ENCODE measurements at regions not wholly inside any gene's neighbourhood (a gene's known extent, or its start where the extent isn't known, plus 50 kb on each side); places are given as distances from the start of the nearest gene placed in this dataset.
"Not testable (repeated sequence)": the region's sequence is repeated elsewhere in the genome, so short reads cannot be mapped to it uniquely, and the experiment has no call there.

DNA sequence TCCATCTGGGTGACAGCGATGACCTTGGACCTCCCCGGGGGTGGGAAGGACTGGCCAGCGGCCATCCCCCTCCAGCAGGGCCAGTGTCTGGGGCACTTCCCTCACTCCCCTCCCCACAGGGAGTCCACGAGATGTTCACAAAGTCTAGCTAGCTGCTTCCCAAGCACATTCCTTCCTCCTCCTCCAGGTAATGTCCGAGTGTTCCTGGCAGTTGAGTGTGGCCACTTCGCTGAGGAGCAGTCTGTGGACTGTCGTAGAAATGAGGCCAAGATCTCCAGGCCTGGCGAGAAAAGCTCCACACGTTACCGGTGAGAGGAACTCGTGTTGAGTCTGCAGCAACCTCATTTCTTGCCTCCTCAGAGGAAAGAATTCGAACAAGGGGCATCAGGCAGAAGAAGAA, 425.5 kb downstream of the BRD1 start:
- DNase-seq = no peak

DNA sequence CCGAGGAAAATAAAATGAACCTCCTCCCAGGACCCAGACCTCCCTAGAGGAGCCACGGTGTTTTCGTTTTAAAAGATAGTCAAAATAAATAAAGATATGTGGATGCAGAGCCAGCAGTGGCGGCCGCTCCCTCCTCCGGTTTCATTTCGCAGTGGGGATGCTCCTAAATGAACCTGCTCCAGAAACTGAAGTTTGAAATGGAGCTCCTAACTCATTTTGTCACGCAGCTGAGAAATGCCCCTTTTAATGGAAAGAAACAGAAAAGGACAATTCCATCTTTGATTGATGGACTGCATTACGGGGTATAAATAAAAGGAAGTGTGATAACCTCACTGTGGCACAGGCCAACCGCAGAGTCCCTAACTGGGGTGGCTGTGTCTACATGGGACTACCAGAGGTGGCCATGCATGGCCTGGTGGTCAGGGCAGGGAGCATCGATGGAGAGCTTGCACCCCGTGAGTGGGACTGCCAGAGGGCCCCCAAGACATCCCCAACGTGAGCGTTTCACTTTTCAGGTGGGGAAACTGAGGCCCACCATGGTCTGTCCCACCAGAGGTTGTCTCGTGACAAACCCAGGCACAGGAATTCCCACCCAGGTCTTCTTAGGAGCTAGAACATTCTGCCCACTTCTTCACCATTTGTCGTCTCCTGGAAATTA, 426.6 kb downstream of the BRD1 start:
- DNase-seq = no peak

DNA sequence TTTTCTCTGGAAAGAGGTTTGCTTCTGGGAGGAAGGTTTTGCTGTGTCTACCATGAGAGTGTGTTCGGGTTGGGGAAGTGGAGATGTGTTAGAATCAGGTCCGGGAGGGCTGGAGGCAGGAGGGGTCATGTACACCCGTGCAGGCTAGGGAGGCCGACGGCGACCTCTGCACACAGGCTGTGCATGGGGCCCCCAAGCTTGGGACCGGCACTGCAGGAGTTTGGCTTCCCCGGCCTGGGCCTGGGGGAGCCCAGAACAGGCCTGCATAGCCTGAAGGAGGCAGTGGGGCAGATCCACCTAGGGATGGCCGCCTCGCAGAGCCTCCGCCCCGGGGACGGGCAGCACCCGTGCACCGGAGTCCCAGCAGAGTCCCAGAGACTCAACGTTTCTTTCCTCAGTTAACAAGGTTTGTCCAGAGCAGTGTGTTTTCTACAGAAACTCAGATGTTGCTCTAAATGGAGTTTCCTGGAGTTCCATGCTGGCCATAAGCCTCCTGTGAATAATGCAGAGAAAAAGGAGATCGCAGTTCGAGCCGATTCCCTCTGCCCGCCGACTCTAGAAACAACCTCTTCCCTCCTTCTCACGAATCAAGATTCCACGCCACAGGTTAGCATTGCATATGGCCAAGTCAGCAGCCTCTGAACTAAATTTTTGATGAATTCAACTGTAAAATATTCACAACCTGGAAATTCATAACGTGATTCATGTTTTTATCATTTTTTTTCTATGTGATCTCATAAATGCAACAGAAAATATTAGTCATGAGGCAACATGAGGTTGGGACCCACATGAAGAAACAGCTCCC, 427.3 kb downstream of the BRD1 start:
- DNase-seq = no peak

DNA sequence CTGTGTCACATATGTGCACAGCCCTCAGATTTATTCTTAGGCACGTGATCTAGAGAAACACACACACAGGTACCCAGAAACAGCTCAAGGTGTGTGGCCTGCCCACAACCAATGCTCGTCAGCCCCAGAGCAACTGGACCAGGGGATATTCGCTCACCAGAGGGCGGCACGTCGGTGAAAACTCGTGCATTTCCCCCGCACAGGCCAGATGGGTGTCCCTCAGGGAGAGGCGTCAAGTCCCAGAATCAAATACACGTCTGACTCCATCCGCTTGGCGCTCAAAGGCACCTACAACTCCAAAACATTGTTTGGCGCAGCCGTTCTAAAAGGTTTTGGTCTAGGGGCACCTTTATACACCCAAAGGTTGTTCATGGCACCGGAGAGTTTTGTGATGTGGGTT, 429.0 kb downstream of the BRD1 start:
- no peak for DNase-seq

DNA sequence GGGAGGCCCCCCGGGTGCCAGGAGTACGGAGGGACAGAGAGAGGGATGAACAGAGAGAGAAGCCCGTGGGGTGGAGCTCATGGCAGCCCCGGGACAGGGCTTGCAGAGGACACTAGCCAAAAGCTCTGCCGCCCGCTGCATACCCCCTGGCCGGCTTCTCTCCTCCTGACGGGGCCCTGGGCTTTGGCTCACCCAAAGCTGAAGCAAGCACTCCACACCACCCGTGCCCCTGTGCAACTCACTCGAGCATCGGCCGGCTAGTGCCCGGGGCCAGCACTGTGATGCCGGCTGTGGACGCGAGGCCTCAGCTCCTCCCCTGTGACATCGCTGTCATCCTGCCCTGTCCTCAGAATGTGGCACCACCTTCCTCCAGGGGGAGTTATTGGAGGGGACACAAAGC, 429.6 kb downstream of the BRD1 start:
- no peak for DNase-seq

DNA sequence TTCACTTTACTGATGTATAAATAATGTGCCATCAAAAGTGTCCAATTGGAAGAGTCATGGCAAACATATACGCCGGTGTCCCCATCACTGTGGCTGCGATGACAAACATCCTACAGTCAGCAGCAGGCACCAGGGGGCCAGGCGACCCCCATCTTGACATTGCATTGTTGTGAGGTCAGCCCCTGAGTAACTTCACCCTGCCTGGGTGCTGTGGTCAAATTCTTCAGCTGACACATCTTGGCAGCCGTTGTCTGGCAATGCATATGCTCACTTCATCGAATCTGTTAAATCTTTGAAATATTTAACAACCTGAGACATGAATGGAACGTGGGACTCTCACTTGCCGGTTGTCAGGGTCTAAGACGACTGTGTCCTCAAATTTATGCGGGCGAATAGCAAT, 430.9 kb downstream of the BRD1 start:
- no peak for DNase-seq

DNA sequence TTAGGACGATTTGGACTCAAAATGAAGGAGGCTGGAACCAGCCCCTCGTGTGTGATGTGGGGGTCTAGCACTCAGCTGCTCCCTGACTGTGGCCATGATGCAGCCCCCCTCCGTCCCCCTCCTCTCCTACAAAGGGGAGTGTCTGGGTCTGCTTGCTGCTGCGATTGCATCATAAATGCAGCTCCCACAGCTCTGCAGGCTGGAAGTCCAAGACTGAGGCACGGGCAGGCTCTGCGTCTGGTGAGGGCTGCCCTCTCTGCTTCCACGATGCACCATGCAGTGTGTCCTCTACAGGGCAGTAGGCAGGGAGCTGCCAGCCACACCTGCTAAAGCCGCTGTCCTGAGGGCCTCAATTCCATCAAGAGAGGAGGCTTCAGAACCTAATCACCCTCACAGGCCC, 432.1 kb downstream of the BRD1 start:
- no peak for DNase-seq

DNA sequence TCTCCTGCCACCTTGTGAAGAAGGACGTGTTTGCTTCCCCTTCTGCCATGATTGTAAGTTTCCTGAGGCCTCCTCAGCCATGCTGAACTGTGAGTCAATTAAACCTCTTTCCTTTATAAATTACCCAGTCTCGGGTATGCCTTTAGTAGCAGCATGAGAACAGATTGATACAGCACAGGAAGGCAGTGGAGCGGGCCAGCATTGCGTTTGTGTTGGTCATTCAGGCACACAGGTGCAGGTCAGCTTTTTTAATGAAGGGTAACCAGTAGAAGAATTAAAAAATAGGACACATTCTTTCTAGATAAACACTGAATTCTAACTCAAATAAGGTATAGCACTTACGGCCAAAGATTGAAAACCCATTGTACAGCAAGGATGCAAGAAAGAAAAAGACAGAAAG, 432.6 kb downstream of the BRD1 start:
- DNase-seq = not testable (repeated sequence)

DNA sequence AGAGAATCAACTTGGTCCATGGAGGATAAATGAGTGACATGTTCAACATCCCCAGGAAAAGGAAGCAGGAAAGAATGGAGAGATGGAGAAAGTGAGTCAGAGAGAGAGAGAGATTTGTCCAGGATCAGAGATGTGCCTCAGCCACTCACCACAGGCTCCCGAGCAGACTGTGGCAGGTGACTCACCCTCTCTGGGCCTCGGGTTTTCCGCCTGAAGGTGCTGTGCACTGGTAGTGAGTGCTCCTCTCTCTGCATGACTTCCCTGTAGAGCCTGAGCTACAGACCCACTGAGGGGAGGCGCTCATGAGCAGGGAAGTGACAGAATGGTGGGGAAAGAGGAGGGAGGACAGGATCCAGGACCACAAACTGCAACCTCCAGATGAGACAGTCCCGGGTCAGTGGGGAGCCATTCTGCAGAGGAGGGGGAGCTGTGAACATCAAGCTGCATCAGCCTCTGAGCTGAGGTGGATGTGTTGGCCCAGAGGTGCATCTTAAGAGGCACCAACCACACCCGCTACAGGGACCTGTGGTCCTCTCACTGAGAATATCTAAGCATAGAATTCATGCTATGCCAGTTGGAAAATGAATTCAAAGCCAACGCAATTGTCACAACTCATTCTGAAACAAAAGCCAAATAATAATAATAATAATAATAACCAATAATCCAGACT, 433.4 kb downstream of the BRD1 start:
- no peak for DNase-seq

DNA sequence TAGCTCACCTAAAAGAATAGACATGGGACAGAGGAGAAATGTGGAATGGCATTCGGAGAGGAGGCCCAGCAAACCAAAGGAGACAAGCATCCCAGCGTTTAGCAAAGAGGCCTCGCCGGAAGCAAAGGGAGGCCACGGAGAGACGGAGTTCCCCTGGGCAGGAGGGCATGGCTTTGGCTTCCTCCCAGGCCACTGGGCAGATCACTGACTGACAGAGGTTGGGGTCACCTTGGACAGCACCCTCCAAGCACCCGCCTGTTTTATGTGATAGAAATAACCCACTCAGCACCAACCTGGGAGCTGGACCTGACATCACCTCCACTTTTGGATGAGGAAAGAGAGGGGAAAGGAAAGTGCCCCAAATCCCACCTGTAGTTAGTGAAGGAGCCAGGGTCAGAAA, 434.1 kb downstream of the BRD1 start:
- no peak for DNase-seq

DNA sequence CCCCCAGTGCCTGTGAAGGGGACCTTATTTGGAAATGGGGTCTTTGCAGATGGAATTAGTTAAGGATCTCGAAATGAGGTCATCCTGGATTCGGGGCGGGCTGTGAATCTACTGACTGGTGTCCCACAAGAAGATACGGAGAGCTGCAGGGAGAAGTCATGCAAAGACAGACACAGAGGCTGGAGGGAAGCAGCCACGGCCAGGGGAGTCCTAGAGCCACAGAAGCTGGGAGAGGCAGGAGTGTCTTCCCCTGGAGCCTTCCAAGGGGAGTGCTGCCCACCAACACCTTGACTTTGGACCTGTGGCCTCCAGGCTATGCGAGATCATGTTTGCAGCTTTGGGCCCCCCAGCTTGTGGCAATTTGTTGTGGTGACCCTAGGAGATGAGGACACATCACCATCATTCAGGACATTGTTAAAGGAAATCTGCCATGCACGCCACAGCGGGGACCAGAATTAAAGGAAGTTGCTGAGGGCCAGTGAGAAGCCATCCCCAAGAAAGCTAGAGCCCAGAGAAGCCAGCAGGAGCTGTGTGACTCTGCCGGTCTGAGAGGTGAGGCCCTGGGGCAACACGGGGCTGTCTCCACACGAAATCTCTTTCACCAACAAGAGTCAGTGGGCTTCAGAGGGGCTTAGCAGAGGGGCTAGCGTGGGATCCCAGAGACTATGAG, 434.7 kb downstream of the BRD1 start:
- no peak for DNase-seq

DNA sequence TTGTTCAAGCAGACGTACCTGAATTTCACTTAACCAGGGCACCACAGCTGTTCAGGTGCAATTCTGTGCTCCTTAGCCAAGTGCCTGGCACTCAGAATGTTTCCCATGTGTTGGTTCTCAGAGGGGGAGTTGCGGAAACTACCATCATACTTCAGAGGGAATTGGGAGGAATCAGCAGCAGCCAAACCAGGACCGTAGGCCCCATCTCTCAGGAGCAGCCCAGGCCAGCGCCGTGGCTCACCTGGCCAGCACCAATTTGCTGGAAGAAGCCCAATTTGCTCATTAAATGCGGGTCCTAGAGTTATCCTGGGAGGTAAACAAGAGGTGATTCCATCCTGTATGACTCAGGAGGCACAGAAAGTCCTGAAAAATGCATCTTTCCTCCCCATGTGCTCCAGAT, 435.4 kb downstream of the BRD1 start:
- DNase-seq = no peak

DNA sequence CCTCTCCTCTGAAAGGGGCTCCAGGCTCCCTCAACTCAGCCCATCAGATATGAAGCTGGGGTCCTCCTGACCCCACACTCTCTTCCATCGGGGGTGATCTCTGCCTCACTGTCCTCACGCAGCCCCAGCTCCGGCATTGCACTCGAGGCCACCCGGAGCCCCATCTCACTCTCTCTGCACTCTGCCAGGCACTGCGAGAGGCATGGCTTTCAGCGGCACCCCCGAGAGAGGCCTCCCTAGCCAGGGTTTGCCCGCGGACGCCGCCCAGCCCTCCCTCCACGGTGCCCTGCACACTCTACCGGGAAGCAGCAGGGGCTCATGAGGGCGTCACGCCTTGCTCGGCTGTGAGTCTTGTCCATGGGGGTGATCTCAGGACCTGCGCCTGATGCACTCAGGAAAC, 436.2 kb downstream of the BRD1 start:
- DNase-seq = no peak

DNA sequence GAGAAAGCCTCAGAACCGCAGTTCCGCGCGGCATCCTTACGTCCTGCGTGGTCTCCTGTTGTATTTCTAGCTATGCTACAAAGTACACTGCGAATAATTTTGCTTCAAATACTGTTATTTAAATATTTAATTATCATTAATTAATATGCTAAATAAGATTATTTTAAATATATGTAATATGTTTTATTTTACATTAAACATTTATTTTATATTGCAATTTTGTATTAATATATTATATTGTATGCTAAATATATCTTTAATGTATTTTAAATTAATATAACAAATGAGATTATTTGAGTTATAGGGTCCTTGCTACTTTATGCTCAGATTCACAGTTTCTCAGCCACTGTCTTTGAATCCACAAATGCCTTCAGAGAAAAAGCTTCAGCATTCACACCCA, 436.7 kb downstream of the BRD1 start:
- DNase-seq = no peak

DNA sequence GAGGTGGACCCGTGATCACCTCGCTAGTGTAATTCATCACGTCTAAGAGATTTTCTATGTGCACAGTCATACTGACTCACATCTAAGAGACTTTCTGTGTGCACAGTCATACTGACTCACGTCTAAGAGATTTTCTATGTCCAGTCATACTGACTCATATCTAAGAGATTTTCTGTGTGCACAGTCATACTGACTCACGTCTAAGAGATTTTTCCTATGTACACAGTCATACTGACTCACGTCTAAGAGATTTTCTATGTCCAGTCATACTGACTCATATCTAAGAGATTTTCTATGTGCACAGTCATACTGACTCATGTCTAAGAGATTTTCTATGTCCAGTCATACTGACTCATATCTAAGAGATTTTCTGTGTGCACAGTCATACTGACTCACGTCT, 443.8 kb downstream of the BRD1 start:
- DNase-seq = not testable (repeated sequence)

DNA sequence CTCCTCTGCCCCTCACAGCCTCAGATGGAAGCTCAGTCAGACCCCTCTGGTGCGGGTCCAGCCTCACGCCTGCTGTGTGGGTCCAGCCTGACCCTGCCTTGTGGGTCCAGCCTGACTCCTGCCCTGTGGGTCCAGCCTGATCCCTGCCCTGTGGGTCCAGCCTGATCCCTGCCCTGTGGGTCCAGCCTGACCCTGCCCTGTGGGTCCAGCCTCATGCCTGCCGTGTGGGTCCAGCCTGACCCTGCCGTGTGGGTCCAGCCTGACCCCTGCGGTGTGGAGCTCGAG, 445.3 kb downstream of the BRD1 start:
- no peak for DNase-seq

DNA sequence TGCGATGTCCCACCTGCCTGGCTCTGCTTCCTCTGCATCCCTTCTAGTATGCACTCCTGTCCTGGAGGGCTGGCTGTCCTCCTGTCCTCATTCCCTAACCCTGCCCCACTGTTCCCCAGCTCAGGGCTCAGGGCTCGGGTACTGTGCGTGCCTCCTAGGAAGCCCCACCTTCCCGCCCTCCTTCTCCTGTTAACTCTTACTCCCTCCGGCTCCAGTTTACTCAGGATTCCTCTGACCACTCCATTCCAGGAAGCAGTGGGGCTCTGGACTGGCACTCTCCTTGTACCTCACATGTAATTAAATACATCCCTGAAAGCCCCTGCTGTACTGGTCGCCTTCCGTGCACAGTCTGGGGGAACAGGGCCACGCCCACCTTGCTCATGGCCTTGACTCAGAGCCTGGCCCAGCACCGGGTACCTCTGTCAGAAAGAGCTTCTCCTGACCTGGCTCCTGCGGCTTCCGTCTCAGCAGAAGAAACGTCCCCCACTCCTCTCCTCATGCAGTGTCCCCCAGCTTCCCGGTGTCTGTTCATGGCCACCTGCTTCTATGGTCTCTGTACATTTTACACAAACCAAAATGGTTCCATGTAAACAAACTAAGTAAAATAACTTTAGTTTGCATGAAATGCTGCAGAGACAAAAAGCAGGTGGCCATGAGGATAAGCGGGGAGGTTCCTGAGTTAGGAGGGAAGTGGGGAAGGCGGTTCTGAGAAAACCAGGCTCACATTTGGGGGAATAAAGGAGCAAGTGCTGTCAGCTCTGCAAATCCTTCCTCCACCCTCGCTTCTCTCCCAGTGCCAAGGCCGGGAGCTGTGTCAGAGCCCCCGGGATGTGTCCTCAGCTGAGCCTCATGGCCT, 445.9 kb downstream of the BRD1 start:
- no peak for DNase-seq

DNA sequence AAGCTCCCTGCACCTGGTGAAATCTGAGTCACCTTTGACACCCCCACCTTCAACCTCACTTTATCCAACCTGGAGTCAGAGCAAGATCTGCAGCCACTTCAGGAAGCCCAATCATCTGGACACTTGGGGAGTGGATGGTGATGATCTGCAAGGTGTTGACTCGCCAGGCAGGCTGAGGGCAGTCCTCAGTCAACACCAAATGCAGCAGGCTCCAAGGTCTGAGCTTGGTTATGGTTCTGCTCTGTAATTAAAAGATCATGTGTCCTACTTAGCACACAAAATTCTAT, 446.9 kb downstream of the BRD1 start:
- DNase-seq = no peak

DNA sequence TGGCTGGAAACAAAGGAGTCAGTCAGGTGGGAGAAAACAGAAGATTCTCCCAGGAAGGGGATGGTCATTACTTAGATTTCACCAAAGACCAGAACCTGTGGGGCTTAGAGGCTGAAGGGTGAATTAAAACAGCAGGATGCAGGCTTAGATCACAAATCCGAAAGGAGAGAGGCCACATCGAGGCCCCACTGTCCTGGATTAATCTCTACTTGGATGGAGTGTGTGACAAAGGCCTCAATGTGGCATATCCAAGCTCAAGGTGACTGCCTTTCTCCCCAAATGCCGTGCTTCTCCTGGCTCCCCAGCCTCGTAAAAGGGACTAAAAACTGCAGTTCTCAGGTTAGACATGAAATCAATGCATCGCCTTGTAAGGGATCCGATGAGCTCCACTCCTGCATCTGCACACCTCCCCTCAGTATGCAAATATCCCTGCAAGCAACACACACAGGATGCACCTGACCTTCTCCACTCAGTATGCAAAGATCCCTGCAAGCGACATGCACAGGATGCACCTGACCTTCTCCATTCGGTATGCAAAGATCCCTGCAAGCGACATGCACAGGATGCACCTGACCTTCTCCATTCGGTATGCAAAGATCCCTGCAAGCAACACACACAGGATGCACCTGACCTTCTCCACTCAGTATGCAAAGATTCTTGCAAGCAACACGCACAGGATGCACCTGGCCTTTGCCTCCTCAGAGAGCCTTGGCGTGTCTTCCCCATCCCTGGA, 447.4 kb downstream of the BRD1 start:
- no peak for DNase-seq

DNA sequence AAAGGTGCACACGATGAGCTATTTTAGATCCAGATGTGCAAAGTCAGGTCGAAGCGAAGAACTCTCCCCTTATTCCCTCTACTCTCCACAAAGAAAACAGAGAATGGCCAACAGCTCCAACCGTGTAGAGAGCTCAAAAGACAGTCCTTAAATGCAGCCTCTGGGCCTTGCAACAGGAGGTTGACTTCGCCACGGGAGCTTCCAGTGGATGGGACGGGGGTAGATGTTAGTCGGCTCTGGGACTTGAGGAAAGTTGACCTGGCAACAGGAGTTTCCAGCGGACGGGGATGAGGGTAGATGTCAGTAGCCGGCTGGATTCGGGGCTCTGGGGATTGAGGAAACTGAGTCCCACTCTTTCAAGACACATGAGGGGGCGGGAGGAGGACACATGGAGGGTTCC, 450.4 kb downstream of the BRD1 start:
- no peak for DNase-seq

DNA sequence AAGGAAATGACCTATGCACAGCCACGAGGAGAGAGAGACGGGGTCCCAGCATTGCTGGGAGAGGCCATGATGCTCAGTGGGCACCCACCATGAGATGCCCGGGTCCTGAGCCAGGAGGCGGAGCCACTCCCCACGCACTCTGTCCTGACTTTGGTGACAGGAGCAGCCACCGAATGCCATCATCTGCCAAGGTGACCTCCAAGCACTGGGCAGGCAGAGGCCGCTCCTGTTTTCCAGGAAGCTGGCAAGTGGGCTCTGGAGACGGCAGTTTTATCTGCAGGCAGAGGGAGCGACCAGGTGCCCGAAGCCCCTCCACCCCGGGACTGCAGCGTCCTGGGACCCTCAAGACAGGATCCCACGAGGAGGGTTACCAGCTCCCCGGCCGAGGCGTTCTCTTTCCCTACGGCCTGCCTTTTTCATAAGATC, 453.9 kb downstream of the BRD1 start:
- no peak for DNase-seq

DNA sequence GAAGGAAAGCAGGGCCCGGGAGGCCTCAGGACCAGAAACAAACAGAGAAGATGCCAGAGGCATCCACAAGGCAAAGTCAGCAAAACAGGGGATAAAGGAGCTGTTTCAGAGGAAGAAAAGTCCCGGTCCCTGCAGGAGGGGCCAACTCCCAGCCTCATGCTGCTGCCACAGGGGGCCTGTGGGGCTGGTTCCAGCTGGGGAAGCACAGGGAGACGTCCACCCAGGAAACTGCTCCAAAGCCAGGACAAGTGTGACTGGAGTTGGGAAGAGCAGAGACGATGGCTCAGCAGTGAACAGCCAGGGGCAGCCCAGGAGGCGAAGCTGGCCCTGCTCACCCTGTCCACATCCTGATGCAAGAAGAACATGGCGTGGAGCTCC, 454.4 kb downstream of the BRD1 start:
- DNase-seq = no peak
